GM13977 (cell line): ENCODE measurements at regions not wholly inside any gene's neighbourhood (a gene's known extent, or its start where the extent isn't known, plus 50 kb on each side); places are given as distances from the start of the nearest gene placed in this dataset.

Experiments used
- DNase-seq: peaks from one replicate; pipeline ENCODE4 v3.0.0; 2012; ENCODE audit warnings: low spot score
- in situ Hi-C: fragments of 300-500 bp; cut with MboI; formaldehyde crosslinking; loops from one replicate; pipeline ENCODE4 v1.12.0; 2022; ENCODE audit warnings: low sequenced_read_pairs, low pct_unique_long_range_greater_than_20kb, mixed read lengths, inconsistent platforms; ENCODE audit not compliant: unreplicated experiment
- TF ChIP-seq, protein P1 (sequence below): IDR thresholded peaks from 2 replicates; pipeline ENCODE4 v1.5.1; 2012; ENCODE audit warnings: mild to moderate bottlenecking, control low read depth; ENCODE audit not compliant: insufficient read depth; ENCODE audit errors: extremely low read depth, missing control alignments

DNA sequence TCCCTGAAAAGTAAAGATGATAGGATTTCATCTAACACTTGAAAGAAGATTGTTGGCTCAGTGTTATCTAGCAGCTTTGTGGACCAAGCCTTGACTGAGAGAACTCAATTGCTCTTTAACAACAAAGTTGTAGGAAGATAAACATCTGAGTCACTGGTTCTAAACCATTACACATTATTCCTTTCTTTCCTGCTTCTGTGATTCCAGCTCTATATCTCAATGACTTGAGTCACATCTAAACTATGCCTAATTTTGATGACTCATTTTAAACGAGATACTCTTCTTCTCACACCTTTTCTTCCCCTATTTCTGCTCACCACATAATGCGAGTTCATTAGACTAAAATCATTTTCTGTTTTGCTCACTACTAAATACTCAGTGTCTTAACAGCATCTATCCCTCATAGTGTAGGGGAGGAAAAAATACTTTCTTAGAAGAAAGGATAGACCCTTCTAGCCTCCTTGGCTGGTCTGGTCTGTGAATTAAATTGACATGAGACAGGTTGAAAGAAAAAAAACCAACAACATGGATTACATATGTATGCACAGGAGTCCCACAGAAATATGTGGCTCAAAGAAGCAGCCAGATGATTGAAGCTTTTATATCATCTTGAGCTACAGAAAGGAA is 201.4 kb downstream of the C12orf50 start:
- TF ChIP-seq, protein P1, sequence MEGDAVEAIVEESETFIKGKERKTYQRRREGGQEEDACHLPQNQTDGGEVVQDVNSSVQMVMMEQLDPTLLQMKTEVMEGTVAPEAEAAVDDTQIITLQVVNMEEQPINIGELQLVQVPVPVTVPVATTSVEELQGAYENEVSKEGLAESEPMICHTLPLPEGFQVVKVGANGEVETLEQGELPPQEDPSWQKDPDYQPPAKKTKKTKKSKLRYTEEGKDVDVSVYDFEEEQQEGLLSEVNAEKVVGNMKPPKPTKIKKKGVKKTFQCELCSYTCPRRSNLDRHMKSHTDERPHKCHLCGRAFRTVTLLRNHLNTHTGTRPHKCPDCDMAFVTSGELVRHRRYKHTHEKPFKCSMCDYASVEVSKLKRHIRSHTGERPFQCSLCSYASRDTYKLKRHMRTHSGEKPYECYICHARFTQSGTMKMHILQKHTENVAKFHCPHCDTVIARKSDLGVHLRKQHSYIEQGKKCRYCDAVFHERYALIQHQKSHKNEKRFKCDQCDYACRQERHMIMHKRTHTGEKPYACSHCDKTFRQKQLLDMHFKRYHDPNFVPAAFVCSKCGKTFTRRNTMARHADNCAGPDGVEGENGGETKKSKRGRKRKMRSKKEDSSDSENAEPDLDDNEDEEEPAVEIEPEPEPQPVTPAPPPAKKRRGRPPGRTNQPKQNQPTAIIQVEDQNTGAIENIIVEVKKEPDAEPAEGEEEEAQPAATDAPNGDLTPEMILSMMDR = no peak
- DNase-seq = no peak
- in situ Hi-C loops = no loop called here

DNA sequence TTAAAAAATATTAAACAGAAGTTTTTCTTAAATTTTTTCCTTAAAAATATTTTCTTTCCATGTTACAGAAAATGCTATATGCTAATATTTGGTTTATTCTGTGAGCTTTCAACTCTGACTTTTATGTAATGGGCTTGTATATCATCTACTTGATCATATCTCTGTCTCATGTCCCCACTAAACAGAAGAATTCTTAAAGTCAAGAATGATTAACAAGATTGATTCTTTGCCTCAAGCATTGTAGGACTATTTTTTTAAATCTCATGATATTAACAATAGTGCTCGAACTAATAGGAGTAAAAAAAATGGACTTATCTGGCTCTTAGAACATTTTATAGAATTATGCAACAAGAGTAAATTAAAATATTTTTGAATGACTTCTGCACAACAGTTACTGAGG is 206.3 kb downstream of the C12orf50 start:
- DNase-seq = no peak
- in situ Hi-C loops = no loop called here

DNA sequence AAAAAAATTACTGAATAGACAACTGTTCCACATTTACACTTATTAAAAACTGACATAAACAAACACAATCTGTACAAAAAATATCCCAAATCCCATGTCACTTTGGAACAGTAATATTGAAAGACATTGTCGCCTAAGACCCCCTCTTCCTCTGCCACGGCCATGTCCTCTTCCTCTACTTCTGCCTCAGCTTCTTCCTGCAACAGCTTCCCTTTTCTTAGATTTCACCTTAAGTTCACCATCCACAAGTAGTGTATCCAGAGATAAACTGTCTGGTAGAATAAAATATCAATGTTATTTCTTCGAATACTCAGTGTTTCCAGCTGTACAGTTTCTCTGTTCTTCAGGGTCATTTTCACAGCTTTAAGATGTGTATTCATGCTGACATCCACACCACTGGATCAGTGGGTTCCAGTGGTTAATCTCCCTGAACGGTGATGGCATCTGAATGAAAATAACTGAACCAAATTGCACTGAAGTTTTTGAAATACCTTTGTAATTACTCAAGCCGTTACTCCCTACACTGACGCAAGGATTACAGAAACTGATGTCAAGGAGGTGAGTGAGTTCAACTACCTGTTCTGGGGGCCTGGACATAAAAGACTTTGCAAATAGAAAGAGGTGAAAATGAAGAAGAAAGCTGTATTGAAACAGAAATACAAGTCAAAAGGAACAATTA is 208.5 kb downstream of the C12orf50 start:
- no peak for DNase-seq
- in situ Hi-C loops = no loop called here

More for the DNA sequence above, 206.3 kb downstream of the C12orf50 start:
- TF ChIP-seq, protein P1 = no peak

DNA sequence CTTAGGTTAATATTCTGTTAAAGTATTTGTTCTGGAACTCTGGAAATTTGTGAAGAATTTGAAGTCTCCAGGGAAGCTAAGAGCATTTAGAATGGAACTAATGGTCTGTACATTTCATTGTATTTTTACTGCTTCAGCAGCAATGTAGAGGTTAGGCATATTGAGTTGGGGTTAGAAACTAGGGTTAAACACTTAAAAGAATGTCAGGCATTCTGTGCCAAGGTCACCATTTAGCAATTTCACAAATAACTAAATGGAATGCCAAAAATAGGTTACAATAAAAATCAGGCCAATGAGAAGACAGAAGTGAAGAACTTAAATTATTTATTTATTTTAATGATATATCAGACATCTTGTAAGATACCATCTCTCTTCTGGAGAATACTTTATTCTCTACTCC is 210.8 kb downstream of the C12orf50 start:
- TF ChIP-seq, protein P1 = no peak
- in situ Hi-C loops = no loop called here
- no peak for DNase-seq

More for the DNA sequence above, 208.5 kb downstream of the C12orf50 start:
- TF ChIP-seq, protein P1 = no peak

DNA sequence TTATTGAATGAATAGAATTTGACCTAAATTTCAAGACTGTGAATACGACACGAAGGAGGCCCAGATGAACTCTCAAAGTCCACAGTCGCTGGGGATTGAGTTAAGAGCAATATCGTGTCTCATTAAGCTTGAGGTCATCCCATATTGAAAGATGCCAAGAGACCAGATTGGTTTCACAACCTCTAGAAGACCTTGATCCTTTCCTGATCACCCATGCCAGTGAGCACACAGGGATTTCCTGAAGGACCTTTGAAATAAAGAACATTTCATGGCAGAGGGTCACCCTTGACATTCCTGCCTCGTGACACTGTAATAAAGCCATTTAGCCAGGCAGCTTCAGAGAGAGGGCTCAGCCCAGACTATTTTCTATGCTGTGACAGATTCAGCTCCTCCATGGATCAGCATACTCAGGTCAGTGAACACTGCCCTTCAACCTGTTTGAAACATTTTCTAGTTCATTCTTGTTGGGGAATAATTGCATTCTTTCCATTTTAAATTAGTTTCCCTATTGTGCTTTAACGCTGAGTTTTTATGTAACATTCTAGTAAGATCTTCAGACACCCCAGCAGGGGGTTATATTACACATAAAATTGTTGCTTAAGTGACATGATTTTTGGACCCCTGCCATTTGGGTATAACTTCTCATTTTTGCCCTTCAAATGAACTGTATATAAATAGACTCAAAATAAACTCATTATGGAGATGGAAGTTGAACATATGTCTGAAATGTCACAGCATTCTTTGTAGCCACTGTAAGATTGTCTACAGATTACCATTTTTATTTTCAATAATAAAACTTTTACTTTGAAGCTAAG is 213.2 kb downstream of the C12orf50 start:
- TF ChIP-seq, protein P1 = no peak
- in situ Hi-C loops = no loop called here
- no peak for DNase-seq

DNA sequence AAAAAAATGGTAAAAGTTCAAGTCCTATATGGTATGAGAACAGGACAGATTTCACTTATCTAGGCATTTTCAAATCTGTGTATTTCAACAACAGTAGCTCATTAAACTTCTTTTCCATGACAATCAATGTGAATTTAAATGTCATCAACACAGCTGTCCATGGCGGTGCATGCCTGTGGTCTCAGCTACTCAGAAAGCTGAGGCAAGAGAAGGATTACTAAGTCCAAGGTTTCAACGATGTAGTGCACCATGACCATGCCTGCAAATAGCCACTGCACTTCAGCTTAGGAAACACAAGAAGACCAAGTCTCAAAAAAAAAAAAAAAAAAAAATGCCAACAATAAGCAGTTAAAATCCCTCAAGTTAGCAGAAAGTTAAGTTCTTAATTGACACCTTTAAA is 214.6 kb downstream of the C12orf50 start:
- no peak for DNase-seq
- in situ Hi-C loops = no loop called here
- TF ChIP-seq, protein P1 = no peak
